Mesodermal cell (in vitro differentiated cells): ENCODE measurements at regions not wholly inside any gene's neighbourhood (a gene's known extent, or its start where the extent isn't known, plus 50 kb on each side); places are given as distances from the start of the nearest gene placed in this dataset.

ENCODE experiments used
- H3K27ac ChIP-seq: 2 replicates; pipeline ENCODE4 v1.7.0; 2013; ENCODE audit warnings: mild to moderate bottlenecking, low read depth, low read length, moderate library complexity; ENCODE audit not compliant: severe bottlenecking
- H3K36me3 ChIP-seq: 2 replicates; pipeline ENCODE4 v1.7.1; 2013; ENCODE audit warnings: mild to moderate bottlenecking, low read length, moderate library complexity; ENCODE audit not compliant: control insufficient read depth, insufficient read depth
- H3K4me1 ChIP-seq: one replicate; pipeline ENCODE4 v1.7.1; 2013; ENCODE audit warnings: mild to moderate bottlenecking, low read length; ENCODE audit not compliant: insufficient read depth, control insufficient read depth, poor library complexity, severe bottlenecking
- H3K4me3 ChIP-seq: 2 replicates; pipeline ENCODE4 v1.7.0; 2013; ENCODE audit warnings: low read length, control low read depth, mild to moderate bottlenecking; ENCODE audit not compliant: insufficient read depth, poor library complexity, severe bottlenecking; ENCODE audit errors: extremely low read depth
- H3K9me3 ChIP-seq: 2 replicates; pipeline ENCODE4 v1.7.1; 2013; ENCODE audit warnings: mild to moderate bottlenecking, low read length, moderate library complexity; ENCODE audit not compliant: control insufficient read depth
- WGBS, 2 experiments: methylation state at CpG; one replicate each; pipeline ENCODE4 v1.1.5; 2013; ENCODE audit warnings: missing lambda C conversion rate in 2 of 2; ENCODE audit not compliant: insufficient coverage in 2 of 2; 5-methylcytosine and 5-hydroxymethylcytosine counted together

DNA sequence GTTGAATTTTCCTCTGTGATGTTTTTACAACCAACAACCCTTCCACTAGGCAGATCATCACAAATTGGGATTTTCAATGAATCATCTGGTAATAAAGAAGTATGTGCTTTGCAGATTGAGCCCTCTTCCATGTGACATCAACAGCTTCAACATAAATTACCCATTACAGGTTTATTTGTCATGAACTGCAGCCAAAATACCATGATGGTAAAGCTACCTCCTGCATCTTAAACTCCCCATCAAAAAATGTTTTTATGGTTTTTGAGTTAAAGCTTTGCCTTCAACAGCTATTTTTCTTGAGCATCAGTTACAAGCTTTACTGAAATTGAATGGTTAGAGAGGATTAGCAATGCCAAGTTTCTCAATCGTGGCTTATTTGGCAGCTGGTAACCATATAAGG, 211.4 kb upstream of the TUSC1 start:
- no peak overlapping the region for H3K4me3 ChIP-seq

DNA sequence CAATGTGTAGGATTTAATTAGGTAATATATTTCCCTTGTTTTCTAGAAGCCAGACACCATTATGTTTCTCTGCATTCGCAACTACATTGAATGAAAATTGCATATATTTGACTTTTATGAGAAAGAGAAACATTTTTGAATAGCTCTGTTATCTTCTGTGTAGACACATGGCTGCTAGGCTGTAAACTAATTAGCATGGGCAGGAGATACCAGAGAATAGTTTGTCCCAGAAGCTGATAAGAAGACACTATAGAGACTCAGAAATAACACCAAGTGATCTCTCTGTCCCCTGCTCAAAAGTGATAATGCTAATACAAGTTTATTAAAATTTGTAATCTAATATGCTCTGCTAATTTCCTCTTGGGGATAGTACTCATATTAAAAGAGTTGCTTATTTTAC, 198.0 kb upstream of the TUSC1 start:
- no peaks in the 10 kb centered on the region for H3K9me3 ChIP-seq
- WGBS, 2 experiments: no CpG with 5 or more reads among the region's 1 CpG
- no peaks in the 10 kb centered on the region for H3K4me1 ChIP-seq
- H3K27ac ChIP-seq: no peak overlapping the region
- H3K36me3 ChIP-seq: no peaks in the 10 kb centered on the region
- H3K4me3 ChIP-seq: no peak overlapping the region

More for the DNA sequence above, 211.4 kb upstream of the TUSC1 start:
- no peaks in the 10 kb centered on the region for H3K36me3 ChIP-seq
- H3K27ac ChIP-seq: no peak overlapping the region
- H3K4me1 ChIP-seq: no peaks in the 10 kb centered on the region
- H3K9me3 ChIP-seq: peaks cover under 1% of the 10 kb centered on the region
- no CpG with 5 or more reads among the region's 1 CpG for WGBS, 2 experiments

DNA sequence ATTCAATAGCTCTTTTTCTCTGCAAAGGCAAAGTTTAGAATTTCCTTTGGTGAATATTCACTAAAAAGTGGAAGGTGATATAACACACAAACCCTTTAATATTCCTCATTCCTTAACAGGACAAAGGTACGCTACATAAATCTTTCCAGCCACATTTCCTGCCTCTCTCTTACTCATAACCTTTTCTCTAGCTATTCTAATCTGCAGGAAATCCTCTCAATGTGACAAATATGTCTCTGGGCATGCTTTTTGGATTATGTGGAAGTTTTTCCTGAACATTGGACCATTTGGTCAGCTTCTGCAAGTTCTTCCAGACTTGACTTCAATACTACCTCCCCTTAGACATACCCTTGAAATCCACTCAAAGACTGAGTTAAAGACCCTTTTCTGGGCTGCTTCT, 186.3 kb upstream of the TUSC1 start:
- H3K36me3 ChIP-seq: no peaks in the 10 kb centered on the region
- H3K4me1 ChIP-seq: no peaks in the 10 kb centered on the region
- no peaks in the 10 kb centered on the region for H3K9me3 ChIP-seq
- WGBS, 2 experiments: 100% methylated on average over 1 of the region's 1 CpG; no CpG with 5 or more reads in 1 of the 2 experiments
- H3K4me3 ChIP-seq: no peak overlapping the region
- no peak overlapping the region for H3K27ac ChIP-seq

DNA sequence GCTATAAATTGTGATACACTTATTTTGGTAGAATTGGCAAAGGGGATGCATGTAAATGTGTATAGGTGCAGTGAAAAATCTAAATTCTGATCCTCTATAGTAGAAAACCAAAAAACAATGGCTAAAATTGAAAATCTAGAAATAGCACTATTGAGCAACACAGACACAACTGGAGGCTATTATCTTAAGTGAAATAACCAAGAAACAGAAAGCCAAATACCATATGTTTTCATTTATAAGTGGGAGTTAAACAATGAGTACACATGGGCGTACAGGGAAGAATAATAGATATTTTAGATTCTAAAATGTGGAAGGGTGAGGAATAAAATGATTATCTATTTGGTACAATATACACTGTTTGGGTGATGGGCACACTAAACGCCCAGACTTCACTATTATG, 183.2 kb upstream of the TUSC1 start:
- no peak overlapping the region for H3K4me3 ChIP-seq
- H3K36me3 ChIP-seq: no peaks in the 10 kb centered on the region
- no peaks in the 10 kb centered on the region for H3K9me3 ChIP-seq
- no peak overlapping the region for H3K27ac ChIP-seq
- no CpG with 5 or more reads among the region's 2 CpGs for WGBS, 2 experiments
- no peaks in the 10 kb centered on the region for H3K4me1 ChIP-seq

GRCh38 chr9:25857147-25857546, 178.9 kb upstream of the TUSC1 start:
- WGBS, 2 experiments: 83 to 100% methylated on average over 1 of the region's 1 CpG
- peaks cover 4% of the 10 kb centered on the region for H3K9me3 ChIP-seq
- no peak overlapping the region for H3K27ac ChIP-seq
- H3K4me1 ChIP-seq: no peaks in the 10 kb centered on the region
- no peaks in the 10 kb centered on the region for H3K36me3 ChIP-seq
- H3K4me3 ChIP-seq: no peak overlapping the region

- Histone ChIP-seq H3K4me1 (no peaks in the 10 kb centered on the region), H3K4me3 (no peak overlapping the region), H3K27ac (no peak overlapping the region), H3K9me3 (peaks cover 10% of the 10 kb centered on the region), H3K36me3 (no peaks in the 10 kb centered on the region)
- 80 to 89% methylated on average over 1 of the region's 2 CpGs for WGBS, 2 experiments
Measured at GRCh38 chr9:25850803-25851202, 172.6 kb upstream of the TUSC1 start.

DNA sequence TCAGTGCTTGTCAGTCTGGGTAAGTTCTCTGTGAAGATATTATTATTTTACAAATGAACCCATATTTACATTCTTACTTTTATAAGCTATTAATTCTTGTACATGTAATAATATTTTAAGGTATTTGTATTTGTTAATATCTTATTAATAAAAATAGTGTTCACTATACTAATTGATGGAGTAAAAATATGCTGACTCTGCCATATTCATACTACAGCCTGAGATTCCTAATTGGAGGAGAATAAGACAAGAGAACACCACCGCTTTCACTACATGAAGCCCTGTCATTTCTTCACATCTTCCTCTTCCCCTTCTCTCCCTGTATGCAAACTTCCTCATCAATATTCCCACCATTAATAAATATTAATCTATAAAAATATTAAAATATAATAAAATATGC, 167.6 kb upstream of the TUSC1 start:
- Histone ChIP-seq H3K9me3 (no peaks in the 10 kb centered on the region), H3K4me1 (no peaks in the 10 kb centered on the region), H3K36me3 (no peaks in the 10 kb centered on the region), H3K4me3 (no peak overlapping the region), H3K27ac (no peak overlapping the region)
- WGBS, 2 experiments: no CpG with 5 or more reads among the region's 1 CpG

- Histone ChIP-seq H3K36me3 (no peaks in the 10 kb centered on the region), H3K27ac (no peak overlapping the region), H3K9me3 (peaks cover 3% of the 10 kb centered on the region), H3K4me3 (no peak overlapping the region), H3K4me1 (no peaks in the 10 kb centered on the region)
- WGBS, 2 experiments: no CpG with 5 or more reads among the region's 7 CpGs
Measured at GRCh38 chr9:25830381-25830780, 152.1 kb upstream of the TUSC1 start.

DNA sequence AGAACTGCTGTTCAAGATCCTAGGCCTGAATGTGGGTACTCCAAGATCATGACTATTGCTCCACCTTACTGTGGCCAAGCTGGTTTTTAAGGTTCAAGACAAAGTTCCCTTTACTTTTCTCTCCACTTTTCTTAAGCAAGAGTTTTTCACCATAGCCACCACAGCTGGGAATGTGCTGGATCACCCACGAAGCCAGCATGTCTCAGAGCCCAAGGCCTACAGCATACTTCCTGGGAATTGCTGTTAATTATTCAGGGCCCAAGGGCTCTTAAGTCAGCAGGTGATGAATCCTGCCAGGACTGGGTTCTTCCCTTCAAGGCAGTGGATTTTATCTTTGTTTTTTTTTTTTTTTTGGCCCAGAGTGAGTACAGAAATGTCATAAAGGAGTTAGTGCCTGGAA, 149.4 kb upstream of the TUSC1 start:
- 86% methylated on average over 1 of the region's 1 CpG; no CpG with 5 or more reads in 1 of the 2 experiments for WGBS, 2 experiments
- no peaks in the 10 kb centered on the region for H3K4me1 ChIP-seq
- H3K9me3 ChIP-seq: peaks cover 3% of the 10 kb centered on the region
- no peaks in the 10 kb centered on the region for H3K36me3 ChIP-seq
- H3K4me3 ChIP-seq: no peak overlapping the region
- H3K27ac ChIP-seq: no peak overlapping the region

GRCh38 chr9:25816439-25816838, 138.2 kb upstream of the TUSC1 start:
- 80 to 96% methylated on average over 2 to 3 of the region's 3 CpGs for WGBS, 2 experiments
- Histone ChIP-seq H3K9me3 (no peaks in the 10 kb centered on the region), H3K27ac (no peak overlapping the region), H3K36me3 (no peaks in the 10 kb centered on the region), H3K4me1 (no peaks in the 10 kb centered on the region), H3K4me3 (no peak overlapping the region)

- H3K4me1 ChIP-seq: no peaks in the 10 kb centered on the region
- H3K27ac ChIP-seq: no peak overlapping the region
- H3K4me3 ChIP-seq: no peak overlapping the region
- no peaks in the 10 kb centered on the region for H3K36me3 ChIP-seq
- H3K9me3 ChIP-seq: no peaks in the 10 kb centered on the region
Measured at GRCh38 chr9:25814023-25814422, 135.8 kb upstream of the TUSC1 start.

DNA sequence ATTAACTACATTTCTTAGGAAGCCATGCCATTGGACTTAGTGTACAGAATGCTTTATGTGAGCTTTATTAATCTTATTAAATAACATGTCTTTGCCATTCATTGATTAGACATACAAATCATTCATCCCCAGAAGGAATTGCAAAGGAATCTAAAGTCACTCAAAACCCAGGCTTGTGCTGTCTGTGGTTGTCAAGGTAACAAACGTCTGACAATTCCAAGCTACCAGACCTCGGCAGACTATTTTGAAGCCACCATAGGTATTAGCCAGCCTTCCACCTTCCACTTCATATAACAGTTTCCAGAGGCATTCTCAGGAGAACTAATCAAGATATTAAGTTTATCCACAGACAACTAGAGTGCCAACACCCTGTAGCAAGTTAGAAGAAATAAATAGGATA, 135.2 kb upstream of the TUSC1 start:
- WGBS, 2 experiments: 60% methylated on average over 1 of the region's 2 CpGs
- Histone ChIP-seq H3K27ac (no peak overlapping the region), H3K36me3 (no peaks in the 10 kb centered on the region), H3K4me3 (no peak overlapping the region), H3K9me3 (no peaks in the 10 kb centered on the region), H3K4me1 (no peaks in the 10 kb centered on the region)
